NT2/D1 (cell line): ENCODE measurements at regions not wholly inside any gene's neighbourhood (a gene's known extent, or its start where the extent isn't known, plus 50 kb on each side); places are given as distances from the start of the nearest gene placed in this dataset.

ENCODE experiments used
- SUZ12 ChIP-seq: IDR thresholded peaks from 2 replicates; pipeline ENCODE4 v1.6.1; 2011; ENCODE audit not compliant: insufficient read length, insufficient read depth; ENCODE audit errors: extremely low read depth
- YY1 ChIP-seq: IDR thresholded peaks from 2 replicates; pipeline ENCODE4 v1.6.1; 2011; ENCODE audit not compliant: insufficient read length, insufficient read depth
- ZNF274 ChIP-seq: IDR thresholded peaks from 2 replicates; pipeline ENCODE4 v1.6.1; 2011; ENCODE audit warnings: mild to moderate bottlenecking, low read depth, low read length

DNA sequence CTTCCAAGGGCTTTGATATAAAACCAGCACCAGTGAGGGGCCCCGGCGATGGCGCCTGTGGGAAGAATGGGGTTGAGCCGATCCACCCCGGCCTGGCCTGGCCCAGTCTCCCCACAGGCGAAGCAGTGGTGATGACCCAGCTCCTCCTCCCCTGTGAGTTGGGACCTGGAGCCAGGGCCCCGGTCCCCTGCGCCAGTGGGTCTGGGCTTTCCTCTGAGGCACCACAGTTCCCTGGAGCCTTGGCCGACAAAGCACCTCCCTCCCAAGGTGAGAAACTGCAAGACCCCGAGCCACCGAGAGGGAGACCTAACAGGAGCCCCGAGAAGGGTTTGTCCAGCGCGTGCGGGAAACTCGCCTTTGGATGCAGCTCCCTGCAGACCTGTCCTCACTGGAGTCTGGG lies 942.9 kb downstream of the BRD1 start:
- no peak for TF ChIP-seq YY1
- TF ChIP-seq ZNF274, result no peak
- TF ChIP-seq SUZ12, result no peak
